Esophagus (tissue), 2 donors: ENCODE measurements at regions not wholly inside any gene's neighbourhood (a gene's known extent, or its start where the extent isn't known, plus 50 kb on each side); places are given as distances from the start of the nearest gene placed in this dataset.

Experiments
- H3K27ac ChIP-seq, 2 donors: one replicate each; pipeline ENCODE4 v1.5.1; 2013; ENCODE audit warnings: low read depth in 2 of 2, mild to moderate bottlenecking in 2 of 2, inconsistent platforms in 1 of 2, low read length in 1 of 2, moderate library complexity in 1 of 2
- H3K27me3 ChIP-seq, 2 donors: one replicate each; pipeline ENCODE4 v1.6.1; 2013; ENCODE audit warnings: low read length in 2 of 2, control low read depth in 1 of 2, mild to moderate bottlenecking in 1 of 2; ENCODE audit not compliant: insufficient read depth in 2 of 2, control insufficient read depth in 1 of 2
- H3K36me3 ChIP-seq, 2 donors: one replicate each; pipeline ENCODE4 v1.6.1; 2013; ENCODE audit warnings: low read length in 1 of 2; ENCODE audit not compliant: control insufficient read depth in 2 of 2, insufficient read depth in 2 of 2
- H3K4me1 ChIP-seq, 2 donors: one replicate each; pipeline ENCODE4 v1.6.1; 2013; ENCODE audit warnings: low read length in 1 of 2; ENCODE audit not compliant: control insufficient read depth in 2 of 2, insufficient read depth in 2 of 2
- H3K4me3 ChIP-seq, 2 donors: one replicate each; pipeline ENCODE4 v1.5.1; 2013; ENCODE audit warnings: low read length in 2 of 2, mild to moderate bottlenecking in 2 of 2, low read depth in 1 of 2, moderate library complexity in 1 of 2
- H3K9me3 ChIP-seq, 2 donors: one replicate each; pipeline ENCODE4 v1.6.1; 2013; ENCODE audit warnings: mild to moderate bottlenecking in 2 of 2, low read depth in 1 of 2, low read length in 1 of 2, moderate library complexity in 1 of 2; ENCODE audit not compliant: control insufficient read depth in 2 of 2, insufficient read depth in 1 of 2
- WGBS, 2 donors: extraction: QIAGEN DNeasy Blood & Tissue Kit; methylation state at CpG; one replicate each; pipeline ENCODE4 v1.1.7; 2013; 5-methylcytosine and 5-hydroxymethylcytosine counted together
- donor health status: healthy with polysubstance abuse.
- donor health status: Bipolar disorder and iron deficiency.

- H3K36me3 ChIP-seq, result no peaks in the 10 kb centered on the region
- H3K4me1 ChIP-seq, result no peaks in the 10 kb centered on the region
- H3K27me3 ChIP-seq, result no peaks in the 10 kb centered on the region
- no peak overlapping the region for H3K4me3 ChIP-seq
- H3K27ac ChIP-seq, result no peak overlapping the region
- 36 to 45% methylated on average over 3 of the region's 3 CpGs for WGBS, 2 donors
- no peaks in the 10 kb centered on the region for H3K9me3 ChIP-seq
Observed at GRCh38 chr3:176824811-176825210, 372.5 kb downstream of the TBL1XR1 start.

- Histone ChIP-seq H3K4me3 (no peak overlapping the region), H3K27ac (no peak overlapping the region)
- 75 to 79% methylated on average over 2 of the region's 2 CpGs for WGBS, 2 donors
Observed at GRCh38 chr3:176820764-176821163, 376.5 kb downstream of the TBL1XR1 start.

GRCh38 chr3:176816937-176817336 is 380.3 kb downstream of the TBL1XR1 start:
- Histone ChIP-seq H3K27me3 (no peaks in the 10 kb centered on the region), H3K4me1 (no peaks in the 10 kb centered on the region), H3K4me3 (no peak overlapping the region), H3K27ac (no peak overlapping the region), H3K9me3 (no peaks in the 10 kb centered on the region), H3K36me3 (no peaks in the 10 kb centered on the region)
- 87 to 91% methylated on average over 18 of the region's 18 CpGs for WGBS, 2 donors

More at GRCh38 chr3:176820764-176821163, 376.5 kb downstream of the TBL1XR1 start:
- H3K36me3 ChIP-seq, result no peaks in the 10 kb centered on the region
- H3K27me3 ChIP-seq, result no peaks in the 10 kb centered on the region
- H3K4me1 ChIP-seq, result no peaks in the 10 kb centered on the region
- H3K9me3 ChIP-seq, result no peaks in the 10 kb centered on the region

GRCh38 chr3:176814285-176814684 is 383.0 kb downstream of the TBL1XR1 start:
- Histone ChIP-seq H3K4me1 (no peaks in the 10 kb centered on the region), H3K27me3 (no peaks in the 10 kb centered on the region), H3K9me3 (no peaks in the 10 kb centered on the region), H3K27ac (no peak overlapping the region), H3K4me3 (no peak overlapping the region), H3K36me3 (no peaks in the 10 kb centered on the region)
- 38 to 43% methylated on average over 12 of the region's 12 CpGs for WGBS, 2 donors

- Histone ChIP-seq H3K9me3 (no peaks in the 10 kb centered on the region), H3K4me1 (no peaks in the 10 kb centered on the region), H3K36me3 (no peaks in the 10 kb centered on the region), H3K27ac (no peak overlapping the region), H3K27me3 (no peaks in the 10 kb centered on the region), H3K4me3 (no peak overlapping the region)
- 52 to 77% methylated on average over 2 of the region's 2 CpGs for WGBS, 2 donors
Observed at GRCh38 chr3:176807938-176808337, 389.3 kb downstream of the TBL1XR1 start.

GRCh38 chr3:176799675-176800074 is 397.6 kb downstream of the TBL1XR1 start:
- no peaks in the 10 kb centered on the region for H3K9me3 ChIP-seq
- WGBS, 2 donors, result 26 to 38% methylated on average over 2 of the region's 2 CpGs
- no peaks in the 10 kb centered on the region for H3K36me3 ChIP-seq
- H3K4me1 ChIP-seq, result no peaks in the 10 kb centered on the region
- H3K4me3 ChIP-seq, result no peak overlapping the region
- peak overlapping the region in 1 of 2 donors; percentile 59 for H3K27ac ChIP-seq
- no peaks in the 10 kb centered on the region for H3K27me3 ChIP-seq

- Histone ChIP-seq H3K4me1 (no peaks in the 10 kb centered on the region), H3K4me3 (no peak overlapping the region), H3K27me3 (no peaks in the 10 kb centered on the region), H3K36me3 (no peaks in the 10 kb centered on the region), H3K9me3 (no peaks in the 10 kb centered on the region), H3K27ac (no peak overlapping the region)
- 25 to 81% methylated on average over 1 of the region's 1 CpG for WGBS, 2 donors
Observed at GRCh38 chr3:176798680-176799079, 398.6 kb downstream of the TBL1XR1 start.

GRCh38 chr3:176796371-176796770 is 400.9 kb downstream of the TBL1XR1 start:
- Histone ChIP-seq H3K27me3 (no peaks in the 10 kb centered on the region), H3K36me3 (no peaks in the 10 kb centered on the region), H3K4me3 (no peak overlapping the region), H3K27ac (no peak overlapping the region), H3K9me3 (no peaks in the 10 kb centered on the region), H3K4me1 (no peaks in the 10 kb centered on the region)
- WGBS, 2 donors, result 66 to 81% methylated on average over 2 of the region's 2 CpGs

GRCh38 chr3:176795891-176796290 is 401.4 kb downstream of the TBL1XR1 start:
- Histone ChIP-seq H3K36me3 (no peaks in the 10 kb centered on the region), H3K4me3 (no peak overlapping the region), H3K9me3 (no peaks in the 10 kb centered on the region), H3K4me1 (no peaks in the 10 kb centered on the region), H3K27ac (no peak overlapping the region), H3K27me3 (no peaks in the 10 kb centered on the region)
- WGBS, 2 donors, result 54 to 59% methylated on average over 2 of the region's 2 CpGs

- WGBS, 2 donors, result 62 to 72% methylated on average over 3 of the region's 3 CpGs
- H3K4me3 ChIP-seq, result no peak overlapping the region
Observed at GRCh38 chr3:176794406-176794805, 402.9 kb downstream of the TBL1XR1 start.

More at GRCh38 chr3:176794406-176794805, 402.9 kb downstream of the TBL1XR1 start:
- Histone ChIP-seq H3K4me1 (no peaks in the 10 kb centered on the region), H3K27ac (no peak overlapping the region), H3K27me3 (no peaks in the 10 kb centered on the region), H3K36me3 (no peaks in the 10 kb centered on the region), H3K9me3 (no peaks in the 10 kb centered on the region)
